Superior temporal gyrus (tissue), 1 donor: ENCODE measurements at regions not wholly inside any gene's neighbourhood (a gene's known extent, or its start where the extent isn't known, plus 50 kb on each side); places are given as distances from the start of the nearest gene placed in this dataset.

Experiments used
- DNase-seq: peaks from one replicate; pipeline ENCODE4 v3.0.0-alpha.2; 2016; ENCODE audit errors: extremely low spot score

DNA sequence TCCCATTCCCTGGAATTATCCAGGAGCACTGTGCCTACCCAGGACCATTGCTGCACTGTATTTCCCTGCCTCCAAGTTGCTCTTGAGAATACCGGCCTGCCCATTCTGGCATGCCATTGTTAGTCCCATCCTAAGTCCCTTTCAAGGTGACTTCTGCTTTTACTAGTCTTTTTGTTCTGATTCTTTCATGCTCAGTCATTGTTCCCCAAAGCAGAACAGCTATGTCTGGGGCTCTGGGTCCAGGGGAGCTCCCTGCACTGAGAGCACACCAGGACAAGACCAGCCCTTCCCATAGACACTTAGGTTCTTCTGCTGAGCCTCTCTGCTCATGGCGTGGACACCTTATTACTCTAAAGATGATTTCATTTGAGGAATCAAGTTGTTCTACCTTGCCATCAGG is 388.9 kb upstream of the KLF4 start:
- no peak for DNase-seq

DNA sequence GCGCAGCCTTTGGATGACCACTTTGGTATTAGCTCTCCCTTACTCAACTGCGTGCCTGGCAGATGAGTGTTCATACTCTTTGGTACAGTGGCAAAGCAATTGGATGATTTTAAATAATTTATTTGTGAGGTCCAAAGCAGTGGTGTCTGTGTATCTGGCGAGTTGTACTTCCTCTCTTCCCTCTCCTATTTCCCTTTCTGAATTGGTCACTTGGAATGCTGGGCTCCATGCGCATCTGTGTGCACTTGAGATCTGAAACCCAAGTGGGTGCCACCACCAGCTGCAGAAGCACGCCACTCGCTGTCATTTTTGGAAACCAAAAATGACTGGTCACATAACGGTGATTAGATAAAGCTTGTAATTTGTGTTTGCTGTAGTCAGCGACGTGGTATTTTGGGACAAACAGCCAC is 386.0 kb upstream of the KLF4 start:
- DNase-seq: no peak

DNA sequence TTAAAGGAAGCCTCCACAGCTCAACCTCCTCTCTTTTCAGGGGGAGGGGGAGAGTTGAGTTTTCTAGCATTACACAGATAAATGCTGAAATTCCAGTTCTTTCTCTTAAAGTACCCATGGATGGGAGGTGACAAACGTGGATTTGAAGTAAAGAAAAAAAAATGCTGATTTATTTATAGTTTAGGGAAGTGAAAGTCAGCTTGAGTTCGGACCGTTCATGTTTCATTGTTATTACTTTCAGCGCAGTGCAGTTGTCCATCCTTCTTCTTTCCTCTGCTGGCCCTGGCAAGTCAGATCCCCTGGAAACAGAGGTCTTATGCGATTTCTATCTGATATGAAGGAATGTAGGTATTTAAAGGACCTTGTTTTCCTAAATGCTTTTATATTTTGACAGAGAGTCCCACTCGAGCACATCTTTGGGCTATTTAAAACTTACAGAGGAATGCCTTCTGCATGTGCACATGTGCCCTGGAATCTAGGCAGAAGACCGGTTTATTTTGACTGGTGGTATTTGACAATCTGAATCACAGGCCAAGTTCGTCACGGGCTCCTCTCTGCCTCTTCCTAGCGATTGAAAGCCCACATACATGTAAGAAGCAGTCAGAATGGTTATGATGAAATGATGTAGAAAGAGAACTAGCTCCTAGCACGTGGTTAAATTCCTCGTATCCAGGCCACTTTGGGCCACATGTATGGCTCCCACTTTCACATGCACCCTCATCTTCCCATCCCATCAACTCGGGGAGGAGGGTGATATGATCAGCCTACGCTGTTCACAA is 385.2 kb upstream of the KLF4 start:
- DNase-seq: no peak

DNA sequence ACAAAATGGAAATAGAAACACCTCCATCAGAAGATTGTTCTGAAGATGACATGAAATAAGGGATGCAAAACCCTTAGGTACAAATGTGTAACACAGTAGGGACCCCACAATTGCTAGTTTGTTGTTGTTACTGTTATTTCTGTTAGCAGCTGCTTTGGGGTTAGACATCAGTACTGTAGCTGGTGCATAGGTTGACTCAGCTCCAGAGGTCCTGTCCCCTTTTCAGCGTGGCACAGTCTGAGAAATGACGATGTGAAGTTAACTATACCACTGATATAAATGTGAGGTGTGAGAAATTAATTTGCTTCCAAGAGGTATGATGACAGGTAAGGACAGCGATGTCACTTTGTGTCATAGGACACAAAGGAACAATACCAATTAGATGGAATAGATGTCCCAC is 384.6 kb upstream of the KLF4 start:
- no peak for DNase-seq

DNA sequence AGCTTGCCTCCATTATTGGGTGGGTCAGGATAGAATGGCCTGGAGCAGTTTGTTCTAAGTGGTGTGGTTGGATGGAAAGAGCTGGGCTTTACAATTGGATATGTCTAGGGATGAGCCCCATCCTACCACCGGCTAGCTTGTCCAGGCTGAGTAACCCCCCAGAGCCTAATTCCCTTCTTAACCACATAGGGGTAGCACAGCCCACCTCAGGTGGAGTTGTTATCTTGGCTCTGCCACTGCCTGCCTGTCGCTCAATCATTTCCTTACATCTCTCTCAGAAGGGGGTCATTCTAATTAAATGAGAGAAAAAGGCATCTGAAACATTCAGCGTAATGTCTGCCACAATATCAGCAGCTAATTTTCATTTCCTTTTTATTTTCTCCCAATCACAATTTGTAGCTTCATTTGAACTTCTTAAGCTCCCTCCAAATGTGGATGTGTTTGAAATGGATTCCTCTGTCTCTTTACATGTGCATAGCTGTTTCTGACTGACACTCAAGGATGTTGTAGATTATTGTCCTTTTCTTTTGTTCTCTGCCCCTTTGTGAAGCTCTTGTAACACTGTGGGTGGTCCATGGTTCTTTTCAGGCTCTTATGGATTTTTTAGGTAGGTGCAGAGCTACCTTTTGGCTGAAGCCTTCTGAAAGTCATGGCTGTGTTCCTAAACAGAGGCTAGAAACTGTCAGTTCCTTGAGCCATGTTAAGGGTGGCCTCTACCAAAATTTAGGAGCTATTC is 383.1 kb upstream of the KLF4 start:
- no peak for DNase-seq

DNA sequence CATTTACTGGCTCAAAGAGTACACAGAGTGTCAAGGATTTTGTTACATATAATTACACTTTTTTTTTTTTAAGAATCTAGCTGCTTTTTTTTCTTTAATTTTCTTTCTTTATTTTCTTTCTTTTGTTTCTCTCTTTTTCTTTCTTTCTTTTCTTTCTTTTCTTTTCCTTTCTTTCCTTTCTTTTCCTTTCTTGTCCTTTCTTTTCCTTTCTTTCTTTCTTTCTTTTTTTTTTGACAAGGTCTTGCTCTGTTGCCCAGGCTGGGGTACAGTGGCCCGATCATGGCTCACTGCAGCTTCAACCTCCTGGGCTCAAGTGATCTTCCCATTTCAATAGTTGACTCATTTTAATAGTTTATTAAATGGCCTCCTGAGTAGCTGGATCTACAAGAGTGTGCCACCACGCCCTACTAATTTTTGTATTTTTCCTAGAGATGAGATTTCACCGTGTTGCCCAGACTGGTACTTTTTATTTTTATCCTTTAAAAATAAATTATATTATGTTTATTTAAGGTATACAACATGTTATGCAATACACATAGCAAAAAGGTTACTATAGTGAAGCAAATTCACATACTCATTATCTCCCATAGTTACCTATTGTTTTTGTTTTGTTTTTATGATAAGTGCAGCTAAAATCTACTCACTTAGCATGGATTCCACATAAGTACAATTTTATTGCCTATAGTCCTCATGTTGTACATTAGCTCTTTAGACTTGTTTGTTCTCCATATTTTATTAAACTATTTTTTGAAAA is 381.5 kb upstream of the KLF4 start:
- DNase-seq: no peak

DNA sequence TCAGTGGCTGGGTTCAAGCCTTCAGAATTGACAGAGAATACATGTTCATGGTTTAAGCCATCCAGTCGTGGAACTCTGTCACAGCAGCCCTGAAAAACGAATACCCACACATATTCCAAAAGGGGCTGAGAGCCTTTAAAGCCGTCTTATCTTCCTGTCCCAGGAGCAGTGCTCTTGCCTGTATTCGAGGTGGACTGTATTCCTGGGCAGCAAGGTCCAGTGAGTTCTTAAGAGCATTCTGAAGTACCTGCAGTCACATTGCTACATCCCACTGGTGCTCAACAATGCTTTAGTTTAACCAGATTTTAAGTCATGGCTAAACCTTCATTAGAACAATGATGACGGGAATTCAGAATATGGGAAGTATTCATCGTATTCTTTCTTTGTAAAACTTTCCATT is 380.7 kb upstream of the KLF4 start:
- DNase-seq: no peak

DNA sequence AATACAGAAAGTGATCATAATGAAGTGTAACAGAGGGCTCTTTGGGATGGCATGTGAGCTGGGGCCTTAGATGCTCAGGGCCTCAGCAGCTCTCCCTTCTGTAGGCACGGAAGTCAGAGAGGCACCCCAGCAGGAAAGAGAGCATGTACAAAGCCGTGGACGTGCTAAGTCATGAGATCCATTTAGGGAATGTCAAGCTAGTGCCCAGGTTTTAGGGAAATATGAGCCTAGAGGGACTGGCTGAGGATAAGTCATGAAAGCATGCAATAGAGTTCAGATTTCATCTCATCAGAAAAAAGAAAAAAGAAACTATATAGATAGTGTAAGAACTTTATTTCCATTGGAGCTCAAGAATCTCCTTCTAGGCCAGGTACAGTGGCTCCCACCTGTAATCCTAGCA is 379.5 kb upstream of the KLF4 start:
- no peak for DNase-seq

DNA sequence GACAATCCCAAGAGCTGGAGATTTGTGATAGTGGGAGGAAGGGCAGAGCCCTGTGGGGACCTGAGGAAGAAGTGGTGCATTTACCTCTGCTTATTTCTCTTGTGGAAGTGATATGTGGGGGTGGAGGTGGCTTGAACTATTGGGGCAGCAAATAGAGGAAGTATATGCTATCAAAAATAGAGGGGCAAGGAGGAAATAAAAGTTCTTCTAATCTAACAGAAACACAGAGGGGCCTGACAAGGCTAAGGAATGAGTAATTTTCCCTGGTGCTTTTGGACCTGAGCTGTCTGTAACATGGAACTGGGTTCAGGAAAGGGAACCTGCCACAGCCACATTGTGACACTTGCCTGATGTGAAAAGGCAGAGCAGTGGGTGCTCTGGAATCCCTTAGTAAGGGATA is 378.6 kb upstream of the KLF4 start:
- DNase-seq: no peak

DNA sequence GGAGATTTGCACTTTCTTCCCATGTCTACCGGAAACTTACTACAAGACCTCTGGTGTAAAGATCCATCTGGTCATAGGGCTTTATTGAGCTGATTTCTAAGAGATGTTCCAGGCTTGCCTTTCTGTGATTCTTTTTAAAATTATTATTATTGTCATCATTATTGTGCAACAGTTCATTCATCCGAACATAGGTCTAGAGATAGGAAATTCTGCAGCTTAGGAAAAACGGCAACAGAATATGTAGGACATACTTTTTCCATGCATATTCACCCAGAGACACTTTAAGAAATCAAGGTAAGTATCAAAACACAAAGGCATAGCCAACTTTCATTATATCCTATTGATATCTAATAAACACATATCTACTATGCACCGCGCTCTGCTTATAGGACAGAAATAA is 378.2 kb upstream of the KLF4 start:
- no peak for DNase-seq

DNA sequence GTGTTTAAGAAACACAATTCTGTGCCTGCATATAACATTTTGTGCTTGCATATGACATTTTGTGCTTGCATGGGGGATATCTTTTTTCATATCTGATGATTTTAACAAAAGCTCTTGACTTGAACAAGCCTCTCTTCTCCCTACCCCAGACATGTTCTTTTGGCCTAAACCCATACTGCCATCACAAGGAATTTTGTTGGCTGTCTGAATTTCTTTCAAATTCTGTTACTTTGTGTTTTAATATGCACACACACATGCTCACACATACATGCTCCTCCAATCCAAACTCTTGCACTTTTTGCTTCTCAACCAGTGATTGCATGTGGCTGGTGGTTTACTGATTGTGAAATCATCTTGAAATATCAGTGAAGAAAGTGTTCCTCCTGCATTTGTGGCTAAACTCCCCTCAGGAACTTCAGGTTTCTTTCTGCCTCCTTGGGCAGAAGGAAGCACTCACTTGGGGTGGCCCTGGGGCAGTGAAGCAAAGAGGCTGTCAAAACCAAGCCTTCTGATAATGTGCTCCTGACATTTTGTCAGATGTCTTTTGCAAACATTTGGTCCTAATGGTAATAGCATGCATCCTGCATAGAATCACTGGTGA is 377.2 kb upstream of the KLF4 start:
- no peak for DNase-seq

DNA sequence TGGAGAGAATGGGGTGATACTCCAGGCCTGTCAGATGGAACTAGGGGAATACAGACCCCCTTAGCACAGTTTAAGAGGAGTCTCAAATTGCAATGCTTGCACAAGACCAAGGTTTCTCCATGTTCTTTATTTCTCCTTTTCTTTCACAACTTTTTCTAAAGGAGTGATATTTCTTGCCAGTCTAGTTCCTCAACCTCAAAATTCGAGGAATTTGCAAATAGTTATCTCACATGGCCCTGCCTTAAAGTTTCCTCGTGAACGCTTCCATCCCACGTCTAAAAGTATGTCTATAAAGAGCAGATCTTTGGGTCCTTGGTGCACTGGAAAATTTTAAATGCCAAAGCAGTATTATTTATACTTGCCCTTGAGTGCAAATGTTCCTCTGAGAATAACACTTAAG is 373.8 kb upstream of the KLF4 start:
- no peak for DNase-seq

DNA sequence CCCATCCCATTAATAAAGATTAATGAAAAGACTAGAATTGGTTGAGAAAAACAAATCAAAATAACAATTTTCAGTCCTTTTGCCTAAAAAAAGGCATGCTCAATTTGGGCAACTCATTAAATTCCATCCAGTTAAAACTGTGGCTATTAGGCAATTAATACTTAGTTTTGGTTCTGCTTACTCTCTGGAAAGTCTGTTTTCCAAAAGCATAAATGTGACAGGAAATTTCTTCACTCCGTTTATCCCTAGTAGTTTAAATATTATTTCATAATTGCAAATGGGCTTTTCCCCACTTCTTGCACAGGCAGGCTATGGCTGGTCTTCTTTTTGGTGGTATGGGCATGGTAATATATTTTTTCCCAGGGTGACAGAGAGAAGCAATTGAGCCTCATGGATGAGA is 373.3 kb upstream of the KLF4 start:
- no peak for DNase-seq

DNA sequence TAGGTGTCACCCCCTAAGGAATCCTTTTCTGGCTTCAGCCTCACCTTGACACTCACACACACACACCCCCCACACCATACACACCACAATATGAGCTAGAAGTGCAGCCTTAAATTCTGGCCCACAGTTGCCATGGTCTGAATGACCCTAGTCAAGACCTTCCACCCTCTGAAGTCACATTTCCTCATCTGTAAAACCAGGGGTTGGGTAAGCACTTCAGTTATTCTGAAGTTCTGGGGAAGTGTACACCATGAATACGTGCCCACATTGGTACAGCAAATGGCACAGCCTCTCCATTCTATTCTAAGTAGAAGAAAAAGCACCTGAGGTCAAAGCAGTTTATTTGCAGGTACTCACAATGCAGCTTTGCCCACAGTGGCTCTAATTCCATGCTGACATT is 372.8 kb upstream of the KLF4 start:
- no peak for DNase-seq

DNA sequence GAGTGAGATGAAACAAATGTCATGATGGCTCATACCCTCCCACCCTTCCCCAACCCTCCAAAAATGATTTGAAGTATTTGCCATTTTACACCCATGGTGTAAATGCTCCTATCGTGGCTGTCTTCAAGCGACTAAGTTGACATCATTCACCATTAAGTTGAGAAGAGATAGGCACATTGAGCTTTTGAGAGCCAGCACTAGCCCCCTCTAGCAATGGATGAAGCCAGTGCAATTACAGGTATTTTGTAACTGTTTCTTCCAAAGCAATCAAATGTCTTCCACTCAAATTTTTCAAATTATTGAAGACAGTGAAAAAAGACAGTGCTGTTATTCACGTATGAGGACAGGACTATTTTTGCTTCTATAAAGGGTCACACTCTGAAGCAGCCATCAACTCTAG is 371.5 kb upstream of the KLF4 start:
- no peak for DNase-seq

DNA sequence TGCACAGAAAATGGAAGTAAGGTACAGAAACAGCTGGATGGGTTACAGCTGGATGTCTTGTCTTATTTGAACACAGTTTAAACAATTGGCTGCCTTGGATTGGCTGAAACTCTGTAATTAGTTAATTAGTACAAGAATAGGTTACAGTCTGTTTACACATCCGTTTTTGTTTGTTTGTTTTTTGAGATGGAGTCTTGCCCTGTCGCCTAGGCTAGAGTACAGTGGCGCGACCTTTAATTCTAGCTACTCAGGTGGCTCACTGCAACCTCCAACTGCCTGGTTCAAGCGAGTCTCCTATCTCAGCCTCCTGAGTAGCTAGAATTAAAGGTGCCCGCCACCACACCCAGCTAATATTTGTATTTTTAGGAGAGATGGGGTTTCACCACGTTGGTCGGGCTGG is 368.7 kb upstream of the KLF4 start:
- DNase-seq: no peak

DNA sequence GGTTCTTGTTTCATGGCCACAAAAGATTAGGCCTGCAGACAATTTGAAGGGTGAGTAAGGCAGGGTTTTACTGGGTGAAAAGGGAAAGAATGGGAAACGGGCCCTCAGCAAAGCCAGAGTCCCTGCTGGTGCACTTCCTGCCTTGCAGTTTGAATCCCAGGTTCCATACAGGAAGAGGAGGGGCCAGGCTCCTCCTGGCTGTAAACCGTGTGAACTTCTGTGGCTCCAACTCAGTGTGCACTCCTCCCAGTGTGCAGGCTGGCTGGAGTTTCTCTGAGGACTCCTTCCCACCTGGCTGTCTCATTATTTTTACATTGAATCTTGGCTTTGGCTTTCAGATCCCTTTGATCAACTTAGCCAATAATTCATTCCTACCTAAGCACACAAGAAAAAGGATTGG is 367.1 kb upstream of the KLF4 start:
- DNase-seq: no peak

DNA sequence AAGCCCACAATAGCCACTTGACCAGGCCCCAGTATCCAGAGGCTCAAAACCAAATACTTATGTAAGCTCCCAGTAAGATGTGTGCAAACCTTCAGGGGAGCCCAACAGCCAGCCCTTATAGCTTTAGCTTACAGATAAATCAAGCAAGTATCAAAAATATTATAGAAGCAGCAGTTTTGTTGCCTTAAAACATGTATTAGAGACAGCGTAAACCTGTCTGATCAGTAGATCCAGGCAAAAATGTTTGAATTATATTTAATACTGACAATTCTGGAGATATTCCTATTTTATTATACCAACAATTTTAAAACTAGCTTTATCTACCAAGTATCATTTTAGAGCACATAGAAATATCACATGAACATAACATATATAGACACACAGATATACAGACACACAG is 365.6 kb upstream of the KLF4 start:
- DNase-seq: no peak

DNA sequence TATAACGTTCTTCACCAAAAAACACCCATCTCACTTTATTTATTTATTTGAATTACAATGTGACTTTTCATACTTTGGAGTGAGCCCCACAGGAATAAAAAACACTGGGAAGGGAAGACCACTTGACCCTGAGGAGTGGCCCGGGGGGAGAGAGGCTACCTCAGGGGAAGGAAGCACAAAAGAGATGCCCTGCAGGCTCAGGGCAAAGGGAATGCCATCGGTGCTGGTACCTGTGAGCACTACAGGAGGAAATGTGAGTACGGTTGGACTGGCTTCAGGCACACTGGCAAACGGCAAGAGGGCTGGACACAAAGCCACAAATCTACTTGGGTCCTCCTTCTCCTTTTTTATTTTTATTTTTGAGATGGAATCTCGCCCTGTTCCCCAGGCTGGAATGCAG is 363.9 kb upstream of the KLF4 start:
- DNase-seq: no peak

DNA sequence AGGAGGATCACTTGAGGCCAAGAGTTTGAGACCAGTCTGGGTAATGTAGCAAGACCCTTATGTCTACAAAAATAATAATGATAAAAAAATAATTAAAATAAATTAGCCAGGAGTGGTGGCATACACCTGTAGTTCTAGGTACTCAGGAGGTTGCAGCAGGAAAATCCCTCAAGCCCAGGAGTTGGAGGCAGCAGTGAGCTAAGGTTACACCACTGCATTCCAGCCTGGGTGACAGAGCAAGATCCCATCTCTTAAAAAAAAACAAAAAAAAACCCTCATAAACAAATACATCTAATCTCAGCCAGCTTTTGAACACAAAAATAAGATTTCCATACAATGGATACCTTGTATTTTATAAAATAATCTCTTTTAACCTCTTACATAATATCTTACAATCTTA is 363.3 kb upstream of the KLF4 start:
- DNase-seq: no peak

DNA sequence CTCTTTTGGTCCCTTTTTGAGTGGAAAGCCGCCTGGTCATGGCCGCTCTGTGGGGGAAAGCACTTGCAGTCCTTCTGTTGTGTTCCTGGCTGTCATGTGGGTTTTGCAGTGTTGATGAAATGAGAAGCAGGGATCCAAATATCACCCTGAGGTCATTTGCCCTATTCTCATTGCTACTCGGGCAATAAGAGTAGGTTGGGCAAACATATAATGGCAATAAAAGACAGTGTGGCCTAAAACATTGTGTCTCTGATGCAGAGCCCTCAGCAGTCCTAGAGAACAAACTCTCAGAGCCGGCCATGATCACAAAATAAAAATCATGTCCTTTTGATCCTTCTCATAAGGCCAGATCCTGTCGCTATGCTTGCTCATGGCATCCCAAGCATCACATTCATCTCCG is 361.1 kb upstream of the KLF4 start:
- DNase-seq: no peak
